ENCODE measurements at regions not wholly inside any gene's neighbourhood (a gene's known extent, or its start where the extent isn't known, plus 50 kb on each side); places are given as distances from the start of the nearest gene placed in this dataset.
"Not testable (repeated sequence)": the region's sequence is repeated elsewhere in the genome, so short reads cannot be mapped to it uniquely, and the experiment has no call there.

DNA sequence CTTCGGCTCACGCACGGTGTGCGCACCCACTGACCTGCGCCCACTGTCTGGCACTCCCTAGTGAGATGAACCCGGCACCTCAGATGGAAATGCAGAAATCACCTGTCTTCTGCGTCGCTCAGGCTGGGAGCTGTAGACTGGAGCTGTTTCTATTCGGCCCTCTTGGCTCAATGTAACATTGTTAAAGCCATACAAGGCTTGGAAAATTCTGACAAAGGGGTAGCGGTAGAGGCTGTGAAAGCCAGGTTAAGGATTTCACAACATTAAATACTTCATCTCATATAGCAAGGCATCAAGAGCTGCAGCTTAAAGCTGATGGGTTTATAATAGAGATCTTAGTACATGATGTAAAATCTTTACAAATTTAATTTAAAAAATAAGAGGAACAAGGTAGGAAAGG is 211.8 kb downstream of the BTBD3 start:
- TF ChIP-seq POLR2A, CTCF (IDR thresholded peaks at IDR 0.05): not testable (repeated sequence)
